Psoas muscle (tissue), 7 donors: ENCODE measurements at regions not wholly inside any gene's neighbourhood (a gene's known extent, or its start where the extent isn't known, plus 50 kb on each side); places are given as distances from the start of the nearest gene placed in this dataset.

Experiments
- ATAC-seq, 4 donors: fragments of 200-7000 bp; cut with Tn5 transposase; one replicate each; pipeline ENCODE4 v1.9.1; 2020; ENCODE audit warnings: moderate library complexity in 3 of 4, mild to moderate bottlenecking in 2 of 4
- DNase-seq, 2 donors: peaks; one replicate each; pipeline ENCODE4 v3.0.0-alpha.2; 2020
- H3K27ac ChIP-seq: fragments of 200-600 bp; one replicate; pipeline ENCODE4 v1.8.0; 2022
- H3K27me3 ChIP-seq, 3 donors: fragments of 200-600 bp in 1 of 3; one replicate each; pipeline versions ENCODE4 v1.6.1 to v1.8.0; 2013 to 2022; ENCODE audit warnings: low read length in 2 of 3, mild to moderate bottlenecking in 2 of 3, moderate library complexity in 1 of 3; ENCODE audit not compliant: insufficient read depth in 3 of 3
- H3K36me3 ChIP-seq, 2 donors: fragments of 200-600 bp in 1 of 2; one replicate each; pipeline versions ENCODE4 v1.6.1 to v1.8.0; 2013 to 2022; ENCODE audit warnings: low read depth in 1 of 2, mild to moderate bottlenecking in 1 of 2, moderate library complexity in 1 of 2; ENCODE audit not compliant: insufficient read depth in 1 of 2
- H3K4me1 ChIP-seq: fragments of 200-600 bp; one replicate; pipeline ENCODE4 v1.8.0; 2022
- H3K4me3 ChIP-seq: fragments of 200-600 bp; one replicate; pipeline ENCODE4 v1.8.0; 2022; ENCODE audit warnings: mild to moderate bottlenecking
- H3K9me3 ChIP-seq: fragments of 200-600 bp; one replicate; pipeline ENCODE4 v1.8.0; 2022
- CTCF ChIP-seq: fragments of 200-600 bp; IDR thresholded peaks from one replicate; pipeline ENCODE4 v1.8.0; 2022; ENCODE audit warnings: antibody characterized with exemption
- WGBS, 3 donors: extraction: QIAGEN DNeasy Blood & Tissue Kit; methylation state at CpG; one replicate each; pipeline versions ENCODE4 v1.1.6 to v1.1.7; 2013; 5-methylcytosine and 5-hydroxymethylcytosine counted together
- intact Hi-C, 2 donors: fragments of 100-400 bp; cut with DNase I; formaldehyde crosslinking; loops; one replicate each; pipeline versions ENCODE4 v1.11.0 to v1.14.2; 2022
- donor health status: healthy with polysubstance abuse.
- donor health status: DM: no; HTN: no; CAD: no; lungs with moderate emphysema.
- donor health status: Bipolar disorder and iron deficiency.
- donor health status: healthy.
- donor health status: DM: yes; HTN: yes; CAD: no.
- donor health status: DM: no; HTN: no; CAD: no.
- donor health status: DM: yes; HTN: yes; CAD: no.

GRCh38 chr6:165962366-165962765, 205.3 kb downstream of the TBXT start:
- H3K27me3 ChIP-seq = no peaks in the 10 kb centered on the region
- TF ChIP-seq CTCF = no peak
- H3K9me3 ChIP-seq = no peaks in the 10 kb centered on the region
- no peaks in the 10 kb centered on the region for H3K36me3 ChIP-seq
- H3K27ac ChIP-seq = no peak overlapping the region
- no peaks in the 10 kb centered on the region for H3K4me1 ChIP-seq
- DNase-seq = no peak
- no peak overlapping the region for H3K4me3 ChIP-seq
- WGBS, 3 donors = 72 to 76% (median 75%) methylated on average over 7 of the region's 7 CpGs
- intact Hi-C loops = no loop called here
- no peak for ATAC-seq

- Histone ChIP-seq H3K27me3 (no peaks in the 10 kb centered on the region), H3K27ac (no peak overlapping the region), H3K4me1 (no peaks in the 10 kb centered on the region), H3K4me3 (no peak overlapping the region), H3K9me3 (no peaks in the 10 kb centered on the region), H3K36me3 (no peaks in the 10 kb centered on the region)
- intact Hi-C loops = no loop called here
- ATAC-seq (no peak), DNase-seq (no peak)
- no peak for TF ChIP-seq CTCF
- 82 to 86% (median 84%) methylated on average over 12 of the region's 12 CpGs for WGBS, 3 donors
These were observed 206.4 kb downstream of the TBXT start for GRCh38 chr6:165961233-165961632.

- ATAC-seq (no peak), DNase-seq (no peak)
- Histone ChIP-seq H3K27me3 (no peaks in the 10 kb centered on the region), H3K4me1 (no peaks in the 10 kb centered on the region), H3K4me3 (no peak overlapping the region), H3K9me3 (no peaks in the 10 kb centered on the region), H3K27ac (no peak overlapping the region), H3K36me3 (no peaks in the 10 kb centered on the region)
- WGBS, 3 donors = 83 to 90% (median 89%) methylated on average over 12 of the region's 12 CpGs
- TF ChIP-seq CTCF = no peak
- intact Hi-C loops = no loop called here
These were observed 207.0 kb downstream of the TBXT start for GRCh38 chr6:165960695-165961094.

- DNase-seq = no peak
- H3K4me3 ChIP-seq = no peak overlapping the region
- intact Hi-C loops = no loop called here
- ATAC-seq = no peak
- no peaks in the 10 kb centered on the region for H3K36me3 ChIP-seq
- no peaks in the 10 kb centered on the region for H3K9me3 ChIP-seq
- H3K27me3 ChIP-seq = no peaks in the 10 kb centered on the region
- no peak overlapping the region for H3K27ac ChIP-seq
- TF ChIP-seq CTCF = no peak
- WGBS, 3 donors = 64 to 72% (median 68%) methylated on average over 5 of the region's 5 CpGs
- no peaks in the 10 kb centered on the region for H3K4me1 ChIP-seq
These were observed 208.0 kb downstream of the TBXT start for GRCh38 chr6:165959627-165960026.

GRCh38 chr6:165956874-165957273, 210.8 kb downstream of the TBXT start:
- no peaks in the 10 kb centered on the region for H3K9me3 ChIP-seq
- WGBS, 3 donors = 77 to 85% (median 81%) methylated on average over 1 of the region's 1 CpG
- no peak for ATAC-seq
- no peaks in the 10 kb centered on the region for H3K27me3 ChIP-seq
- no peak for DNase-seq
- no peaks in the 10 kb centered on the region for H3K4me1 ChIP-seq
- H3K36me3 ChIP-seq = no peaks in the 10 kb centered on the region
- no peak overlapping the region for H3K4me3 ChIP-seq
- no peak overlapping the region for H3K27ac ChIP-seq
- TF ChIP-seq CTCF = no peak
- intact Hi-C loops = no loop called here
